ENCODE measurements at regions not wholly inside any gene's neighbourhood (a gene's known extent, or its start where the extent isn't known, plus 50 kb on each side); places are given as distances from the start of the nearest gene placed in this dataset.

- ATAC-seq (no peak), DNase-seq (no peak)
- no peaks in the 10 kb centered on the region for H3K36me3 Mint-ChIP-seq (ENCODE audit: low read depth)
- peaks cover 2% of the 10 kb centered on the region for H3K27me3 Mint-ChIP-seq
- no peak overlapping the region for H3K27ac Mint-ChIP-seq
- H3K4me3 Mint-ChIP-seq: no peak overlapping the region
- H3K9me3 Mint-ChIP-seq: no peaks in the 10 kb centered on the region
- H3K4me1 Mint-ChIP-seq: no peaks in the 10 kb centered on the region
Observed at GRCh38 chr6:21531393-21531792, 62.2 kb upstream of the SOX4 start.

GRCh38 chr6:21533678-21534077 is 59.9 kb upstream of the SOX4 start:
- H3K36me3 Mint-ChIP-seq (ENCODE audit: low read depth): no peaks in the 10 kb centered on the region
- ATAC-seq (no peak), DNase-seq (no peak)
- no peak overlapping the region for H3K27ac Mint-ChIP-seq
- H3K9me3 Mint-ChIP-seq: no peaks in the 10 kb centered on the region
- peaks cover 2% of the 10 kb centered on the region for H3K27me3 Mint-ChIP-seq
- no peak overlapping the region for H3K4me3 Mint-ChIP-seq
- H3K4me1 Mint-ChIP-seq: no peaks in the 10 kb centered on the region

GRCh38 chr6:21536280-21536766 is 57.2 kb upstream of the SOX4 start:
- Mint-ChIP-seq H3K9me3 (no peaks in the 10 kb centered on the region), H3K27ac (no peak overlapping the region), H3K36me3 (ENCODE audit: low read depth) (no peaks in the 10 kb centered on the region), H3K4me3 (no peak overlapping the region), H3K4me1 (no peaks in the 10 kb centered on the region), H3K27me3 (no peaks in the 10 kb centered on the region)
- ATAC-seq (no peak), DNase-seq (no peak)

- Mint-ChIP-seq H3K9me3 (peaks cover 3% of the 10 kb centered on the region), H3K36me3 (ENCODE audit: low read depth) (no peaks in the 10 kb centered on the region), H3K27me3 (no peaks in the 10 kb centered on the region), H3K27ac (no peak overlapping the region), H3K4me1 (no peaks in the 10 kb centered on the region), H3K4me3 (no peak overlapping the region)
- DNase-seq (no peak), ATAC-seq (no peak)
Observed at GRCh38 chr6:21537637-21538036, 55.9 kb upstream of the SOX4 start.

- H3K9me3 Mint-ChIP-seq: peaks cover 8% of the 10 kb centered on the region
- ATAC-seq: no peak
- no peaks in the 10 kb centered on the region for H3K36me3 Mint-ChIP-seq (ENCODE audit: low read depth)
- H3K4me1 Mint-ChIP-seq: no peaks in the 10 kb centered on the region
- no peak for DNase-seq
- H3K27ac Mint-ChIP-seq: no peak overlapping the region
- no peak overlapping the region for H3K4me3 Mint-ChIP-seq
- no peaks in the 10 kb centered on the region for H3K27me3 Mint-ChIP-seq
Observed at GRCh38 chr6:21538186-21538798, 55.3 kb upstream of the SOX4 start.

GRCh38 chr6:21539621-21540100 is 53.9 kb upstream of the SOX4 start:
- Mint-ChIP-seq H3K36me3 (ENCODE audit: low read depth) (no peaks in the 10 kb centered on the region), H3K27me3 (no peaks in the 10 kb centered on the region), H3K27ac (no peak overlapping the region), H3K4me1 (no peaks in the 10 kb centered on the region), H3K9me3 (peaks cover 12% of the 10 kb centered on the region), H3K4me3 (no peak overlapping the region)
- no peak for DNase-seq
- ATAC-seq: no peak
